NB4 (cell line): ENCODE measurements at regions not wholly inside any gene's neighbourhood (a gene's known extent, or its start where the extent isn't known, plus 50 kb on each side); places are given as distances from the start of the nearest gene placed in this dataset.

Experiments used
- CTCF ChIP-seq: IDR thresholded peaks from one replicate; pipeline ENCODE4 v1.5.1; 2012; ENCODE audit warnings: low read depth, low read length
- MAX ChIP-seq: IDR thresholded peaks from 2 replicates; pipeline ENCODE4 v1.6.1; 2011; ENCODE audit warnings: low read depth, low read length
- POLR2A ChIP-seq: IDR thresholded peaks from 2 replicates; pipeline ENCODE4 v1.6.1; 2011; ENCODE audit warnings: mild to moderate bottlenecking; ENCODE audit not compliant: insufficient read length; ENCODE audit errors: extremely low read depth

- no peak for TF ChIP-seq POLR2A
- no peak for TF ChIP-seq MAX
- TF ChIP-seq CTCF: no peak
Observed at GRCh38 chr15:56804938-56805337, 71.6 kb upstream of the ZNF280D start.
